Neural cell (in vitro differentiated cells): ENCODE measurements at regions not wholly inside any gene's neighbourhood (a gene's known extent, or its start where the extent isn't known, plus 50 kb on each side); places are given as distances from the start of the nearest gene placed in this dataset.

Experiments used
- EP300 ChIP-seq: fragments of 450-650 bp; conservative IDR thresholded peaks from 2 replicates; pipeline ENCODE4 v1.6.1; 2014; ENCODE audit warnings: antibody characterized with exemption, mild to moderate bottlenecking, moderate library complexity; ENCODE audit not compliant: poor library complexity, severe bottlenecking
- EZH2 ChIP-seq: fragments of 200-600, 300-800 bp; shearing (Covaris generic), sonication (generic); IDR thresholded peaks from 2 replicates; pipeline ENCODE4 v1.6.1; 2014; ENCODE audit warnings: antibody characterized with exemption, low read length, borderline replicate concordance, mild to moderate bottlenecking; ENCODE audit not compliant: insufficient read depth, poor library complexity, severe bottlenecking
- POLR2AphosphoS5 ChIP-seq: IDR thresholded peaks from 2 replicates; pipeline ENCODE4 v1.6.1; 2012
- TAF1 ChIP-seq: IDR thresholded peaks from 2 replicates; pipeline ENCODE4 v1.6.1; 2012; ENCODE audit warnings: low read depth
- TF ChIP-seq, protein P1 (sequence below): fragments of 450-650 bp; IDR thresholded peaks from 2 replicates; pipeline ENCODE4 v1.5.1; 2014; ENCODE audit warnings: antibody characterized with exemption, mild to moderate bottlenecking, moderate library complexity; ENCODE audit not compliant: poor library complexity, severe bottlenecking
- TF ChIP-seq, protein P2 (sequence below): IDR thresholded peaks from 2 replicates; pipeline ENCODE4 v1.6.1; 2012; ENCODE audit warnings: borderline replicate concordance

DNA sequence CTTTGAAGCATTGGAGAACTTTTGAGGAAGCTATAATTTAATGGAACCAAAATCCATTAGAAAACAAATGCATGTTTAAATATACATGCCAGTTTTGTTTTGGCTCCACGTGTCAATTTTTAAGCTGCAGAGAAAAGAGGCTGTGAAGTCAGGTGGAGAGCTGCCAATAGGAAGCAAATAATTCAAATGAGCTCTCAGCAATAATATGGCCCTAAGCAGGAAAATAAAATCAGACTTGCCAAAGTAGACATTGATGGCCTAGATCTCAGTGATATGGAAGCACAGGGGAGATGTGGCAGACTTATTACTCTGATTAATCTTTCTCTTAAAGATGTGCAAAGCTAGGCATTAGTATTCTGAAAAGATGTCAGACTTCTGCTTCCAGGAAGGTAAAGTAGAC, 769.8 kb upstream of the NDST4 start:
- TF ChIP-seq, protein P1, sequence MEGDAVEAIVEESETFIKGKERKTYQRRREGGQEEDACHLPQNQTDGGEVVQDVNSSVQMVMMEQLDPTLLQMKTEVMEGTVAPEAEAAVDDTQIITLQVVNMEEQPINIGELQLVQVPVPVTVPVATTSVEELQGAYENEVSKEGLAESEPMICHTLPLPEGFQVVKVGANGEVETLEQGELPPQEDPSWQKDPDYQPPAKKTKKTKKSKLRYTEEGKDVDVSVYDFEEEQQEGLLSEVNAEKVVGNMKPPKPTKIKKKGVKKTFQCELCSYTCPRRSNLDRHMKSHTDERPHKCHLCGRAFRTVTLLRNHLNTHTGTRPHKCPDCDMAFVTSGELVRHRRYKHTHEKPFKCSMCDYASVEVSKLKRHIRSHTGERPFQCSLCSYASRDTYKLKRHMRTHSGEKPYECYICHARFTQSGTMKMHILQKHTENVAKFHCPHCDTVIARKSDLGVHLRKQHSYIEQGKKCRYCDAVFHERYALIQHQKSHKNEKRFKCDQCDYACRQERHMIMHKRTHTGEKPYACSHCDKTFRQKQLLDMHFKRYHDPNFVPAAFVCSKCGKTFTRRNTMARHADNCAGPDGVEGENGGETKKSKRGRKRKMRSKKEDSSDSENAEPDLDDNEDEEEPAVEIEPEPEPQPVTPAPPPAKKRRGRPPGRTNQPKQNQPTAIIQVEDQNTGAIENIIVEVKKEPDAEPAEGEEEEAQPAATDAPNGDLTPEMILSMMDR, result no peak
- TF ChIP-seq POLR2AphosphoS5, result peak; percentile 82
- TF ChIP-seq, protein P2, sequence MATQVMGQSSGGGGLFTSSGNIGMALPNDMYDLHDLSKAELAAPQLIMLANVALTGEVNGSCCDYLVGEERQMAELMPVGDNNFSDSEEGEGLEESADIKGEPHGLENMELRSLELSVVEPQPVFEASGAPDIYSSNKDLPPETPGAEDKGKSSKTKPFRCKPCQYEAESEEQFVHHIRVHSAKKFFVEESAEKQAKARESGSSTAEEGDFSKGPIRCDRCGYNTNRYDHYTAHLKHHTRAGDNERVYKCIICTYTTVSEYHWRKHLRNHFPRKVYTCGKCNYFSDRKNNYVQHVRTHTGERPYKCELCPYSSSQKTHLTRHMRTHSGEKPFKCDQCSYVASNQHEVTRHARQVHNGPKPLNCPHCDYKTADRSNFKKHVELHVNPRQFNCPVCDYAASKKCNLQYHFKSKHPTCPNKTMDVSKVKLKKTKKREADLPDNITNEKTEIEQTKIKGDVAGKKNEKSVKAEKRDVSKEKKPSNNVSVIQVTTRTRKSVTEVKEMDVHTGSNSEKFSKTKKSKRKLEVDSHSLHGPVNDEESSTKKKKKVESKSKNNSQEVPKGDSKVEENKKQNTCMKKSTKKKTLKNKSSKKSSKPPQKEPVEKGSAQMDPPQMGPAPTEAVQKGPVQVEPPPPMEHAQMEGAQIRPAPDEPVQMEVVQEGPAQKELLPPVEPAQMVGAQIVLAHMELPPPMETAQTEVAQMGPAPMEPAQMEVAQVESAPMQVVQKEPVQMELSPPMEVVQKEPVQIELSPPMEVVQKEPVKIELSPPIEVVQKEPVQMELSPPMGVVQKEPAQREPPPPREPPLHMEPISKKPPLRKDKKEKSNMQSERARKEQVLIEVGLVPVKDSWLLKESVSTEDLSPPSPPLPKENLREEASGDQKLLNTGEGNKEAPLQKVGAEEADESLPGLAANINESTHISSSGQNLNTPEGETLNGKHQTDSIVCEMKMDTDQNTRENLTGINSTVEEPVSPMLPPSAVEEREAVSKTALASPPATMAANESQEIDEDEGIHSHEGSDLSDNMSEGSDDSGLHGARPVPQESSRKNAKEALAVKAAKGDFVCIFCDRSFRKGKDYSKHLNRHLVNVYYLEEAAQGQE, result peak; percentile 43
- no peak for TF ChIP-seq TAF1
- peak; percentile 96 for TF ChIP-seq EP300
- TF ChIP-seq EZH2, result no peak
